GM19239 (cell line): ENCODE measurements at regions not wholly inside any gene's neighbourhood (a gene's known extent, or its start where the extent isn't known, plus 50 kb on each side); places are given as distances from the start of the nearest gene placed in this dataset.

ENCODE experiments used
- DNase-seq: peaks from one replicate; pipeline ENCODE4 v3.0.0; 2011; ENCODE audit warnings: low spot score; ENCODE audit not compliant: insufficient read length
- FAIRE-seq: peaks from 2 replicates; lab custom pipeline; 2011; peaks lifted over from hg19 to GRCh38; lab: Jason Lieb, UNC

- FAIRE-seq = peak; percentile 67
- no peak for DNase-seq
Measured at GRCh38 chr4:104878936-104879335, 267.7 kb upstream of the TET2 start.

GRCh38 chr4:104879367-104879766, 267.3 kb upstream of the TET2 start:
- FAIRE-seq (no peak), DNase-seq (no peak)

GRCh38 chr4:104879854-104880253, 266.8 kb upstream of the TET2 start:
- no peak for DNase-seq
- no peak for FAIRE-seq

- no peak for FAIRE-seq
Measured at GRCh38 chr4:104881136-104881886, 265.4 kb upstream of the TET2 start.

GRCh38 chr4:104890598-104891275, 255.9 kb upstream of the TET2 start:
- FAIRE-seq = no peak
- DNase-seq = no peak

More at GRCh38 chr4:104881136-104881886, 265.4 kb upstream of the TET2 start:
- DNase-seq = no peak

GRCh38 chr4:104896660-104897645, 249.7 kb upstream of the TET2 start:
- FAIRE-seq (no peak), DNase-seq (no peak)

GRCh38 chr4:104899863-104900262, 246.8 kb upstream of the TET2 start:
- FAIRE-seq = peak; percentile 8
- DNase-seq = no peak

- no peak for DNase-seq
Measured at GRCh38 chr4:104901438-104901837, 245.2 kb upstream of the TET2 start.

GRCh38 chr4:104901961-104902605, 244.6 kb upstream of the TET2 start:
- DNase-seq (no peak), FAIRE-seq (no peak)

More at GRCh38 chr4:104901438-104901837, 245.2 kb upstream of the TET2 start:
- FAIRE-seq = peak; percentile 49

- no peak for DNase-seq
- no peak for FAIRE-seq
Measured at GRCh38 chr4:104905065-104905464, 241.6 kb upstream of the TET2 start.

- FAIRE-seq (no peak), DNase-seq (no peak)
Measured at GRCh38 chr4:104905546-104905945, 241.1 kb upstream of the TET2 start.

- DNase-seq = no peak
- FAIRE-seq = no peak
Measured at GRCh38 chr4:104906276-104906675, 240.4 kb upstream of the TET2 start.

GRCh38 chr4:104907074-104907649, 239.5 kb upstream of the TET2 start:
- DNase-seq (no peak), FAIRE-seq (no peak)

- DNase-seq (no peak), FAIRE-seq (peak; percentile 40)
Measured at GRCh38 chr4:104907991-104908390, 238.7 kb upstream of the TET2 start.

- no peak for FAIRE-seq
- no peak for DNase-seq
Measured at GRCh38 chr4:104909376-104909775, 237.3 kb upstream of the TET2 start.

GRCh38 chr4:104912518-104912917, 234.2 kb upstream of the TET2 start:
- FAIRE-seq = no peak
- no peak for DNase-seq

- DNase-seq (no peak), FAIRE-seq (no peak)
Measured at GRCh38 chr4:104915373-104915772, 231.3 kb upstream of the TET2 start.

- DNase-seq (no peak), FAIRE-seq (no peak)
Measured at GRCh38 chr4:104915864-104916263, 230.8 kb upstream of the TET2 start.

GRCh38 chr4:104919406-104919805, 227.3 kb upstream of the TET2 start:
- FAIRE-seq (no peak), DNase-seq (no peak)

- DNase-seq = no peak
- FAIRE-seq = no peak
Measured at GRCh38 chr4:104930298-104930697, 216.4 kb upstream of the TET2 start.
